ENCODE measurements at regions not wholly inside any gene's neighbourhood (a gene's known extent, or its start where the extent isn't known, plus 50 kb on each side); places are given as distances from the start of the nearest gene placed in this dataset.

GRCh38 chr4:22336822-22337221 is 179.0 kb downstream of the ADGRA3 start:
- no peak for ATAC-seq
- no peaks in the 10 kb centered on the region for H3K36me3 Mint-ChIP-seq
- no peak overlapping the region for H3K4me3 Mint-ChIP-seq
- H3K27me3 Mint-ChIP-seq = no peaks in the 10 kb centered on the region
- CTCF ChIA-PET = no interaction called here
- no peak overlapping the region for H3K27ac Mint-ChIP-seq
- H3K4me1 Mint-ChIP-seq = no peaks in the 10 kb centered on the region
- DNase-seq = no peak
- peaks cover 8% of the 10 kb centered on the region for H3K9me3 Mint-ChIP-seq (ENCODE audit: low read depth)

- CTCF ChIA-PET = interaction anchor here (1.0 kb wide), 1 partner anchor 55 kb away, joined by 3 read pairs; no protein-coding TSS in a partner anchor
- ATAC-seq = no peak
Measured at GRCh38 chr4:22334155-22334554, 181.7 kb downstream of the ADGRA3 start.

GRCh38 chr4:22324422-22324821 is 191.4 kb downstream of the ADGRA3 start:
- ATAC-seq (no peak), DNase-seq (no peak)
- Mint-ChIP-seq H3K4me3 (no peak overlapping the region), H3K36me3 (no peaks in the 10 kb centered on the region), H3K27me3 (no peaks in the 10 kb centered on the region), H3K9me3 (ENCODE audit: low read depth) (peaks cover 2% of the 10 kb centered on the region), H3K27ac (no peak overlapping the region), H3K4me1 (no peaks in the 10 kb centered on the region)
- CTCF ChIA-PET = no interaction called here

More at GRCh38 chr4:22334155-22334554, 181.7 kb downstream of the ADGRA3 start:
- no peak overlapping the region for H3K27ac Mint-ChIP-seq
- H3K9me3 Mint-ChIP-seq (ENCODE audit: low read depth) = peaks cover 8% of the 10 kb centered on the region
- no peak for DNase-seq
- H3K36me3 Mint-ChIP-seq = no peaks in the 10 kb centered on the region
- no peaks in the 10 kb centered on the region for H3K4me1 Mint-ChIP-seq
- no peak overlapping the region for H3K4me3 Mint-ChIP-seq
- H3K27me3 Mint-ChIP-seq = no peaks in the 10 kb centered on the region

- CTCF ChIA-PET = no interaction called here
- ATAC-seq (no peak), DNase-seq (no peak)
- H3K27ac Mint-ChIP-seq = no peak overlapping the region
- H3K27me3 Mint-ChIP-seq = no peaks in the 10 kb centered on the region
- H3K4me1 Mint-ChIP-seq = no peaks in the 10 kb centered on the region
- H3K4me3 Mint-ChIP-seq = no peak overlapping the region
- no peaks in the 10 kb centered on the region for H3K36me3 Mint-ChIP-seq
- H3K9me3 Mint-ChIP-seq (ENCODE audit: low read depth) = no peaks in the 10 kb centered on the region
Measured at GRCh38 chr4:22323691-22324090, 192.2 kb downstream of the ADGRA3 start.

- Mint-ChIP-seq H3K4me1 (no peaks in the 10 kb centered on the region), H3K4me3 (no peak overlapping the region), H3K27me3 (no peaks in the 10 kb centered on the region), H3K36me3 (no peaks in the 10 kb centered on the region), H3K27ac (no peak overlapping the region), H3K9me3 (ENCODE audit: low read depth) (no peaks in the 10 kb centered on the region)
- CTCF ChIA-PET = no interaction called here
- ATAC-seq (no peak), DNase-seq (no peak)
Measured at GRCh38 chr4:22322996-22323395, 192.9 kb downstream of the ADGRA3 start.

- CTCF ChIA-PET = no interaction called here
- Mint-ChIP-seq H3K9me3 (ENCODE audit: low read depth) (peaks cover 7% of the 10 kb centered on the region), H3K27ac (no peak overlapping the region), H3K36me3 (no peaks in the 10 kb centered on the region), H3K4me1 (no peaks in the 10 kb centered on the region), H3K4me3 (no peak overlapping the region), H3K27me3 (no peaks in the 10 kb centered on the region)
- ATAC-seq = no peak
- DNase-seq = no peak
Measured at GRCh38 chr4:22315628-22316027, 200.2 kb downstream of the ADGRA3 start.

- no peak for ATAC-seq
- CTCF ChIA-PET = no interaction called here
- H3K27me3 Mint-ChIP-seq = no peaks in the 10 kb centered on the region
- H3K4me1 Mint-ChIP-seq = no peaks in the 10 kb centered on the region
- H3K4me3 Mint-ChIP-seq = no peak overlapping the region
- no peak overlapping the region for H3K27ac Mint-ChIP-seq
- H3K9me3 Mint-ChIP-seq (ENCODE audit: low read depth) = peaks cover 7% of the 10 kb centered on the region
- no peak for DNase-seq
- no peaks in the 10 kb centered on the region for H3K36me3 Mint-ChIP-seq
Measured at GRCh38 chr4:22313976-22314375, 201.9 kb downstream of the ADGRA3 start.

GRCh38 chr4:22312113-22312512 is 203.8 kb downstream of the ADGRA3 start:
- Mint-ChIP-seq H3K36me3 (no peaks in the 10 kb centered on the region), H3K9me3 (ENCODE audit: low read depth) (peaks cover 4% of the 10 kb centered on the region), H3K27ac (no peak overlapping the region), H3K4me3 (no peak overlapping the region), H3K4me1 (no peaks in the 10 kb centered on the region), H3K27me3 (no peaks in the 10 kb centered on the region)
- ATAC-seq (no peak), DNase-seq (no peak)
- CTCF ChIA-PET = no interaction called here

GRCh38 chr4:22301253-22301652 is 214.6 kb downstream of the ADGRA3 start:
- H3K4me3 Mint-ChIP-seq = no peak overlapping the region
- peaks cover 6% of the 10 kb centered on the region for H3K9me3 Mint-ChIP-seq (ENCODE audit: low read depth)

GRCh38 chr4:22299678-22300077 is 216.2 kb downstream of the ADGRA3 start:
- ATAC-seq (no peak), DNase-seq (no peak)
- Mint-ChIP-seq H3K9me3 (ENCODE audit: low read depth) (peaks cover 2% of the 10 kb centered on the region), H3K36me3 (no peaks in the 10 kb centered on the region), H3K4me3 (no peak overlapping the region), H3K4me1 (no peaks in the 10 kb centered on the region), H3K27ac (no peak overlapping the region), H3K27me3 (no peaks in the 10 kb centered on the region)
- CTCF ChIA-PET = no interaction called here

More at GRCh38 chr4:22301253-22301652, 214.6 kb downstream of the ADGRA3 start:
- Mint-ChIP-seq H3K36me3 (no peaks in the 10 kb centered on the region), H3K27ac (no peak overlapping the region), H3K4me1 (no peaks in the 10 kb centered on the region), H3K27me3 (no peaks in the 10 kb centered on the region)
- DNase-seq (no peak), ATAC-seq (no peak)
- CTCF ChIA-PET = no interaction called here

- peaks cover 9% of the 10 kb centered on the region for H3K9me3 Mint-ChIP-seq (ENCODE audit: low read depth)
- no peaks in the 10 kb centered on the region for H3K27me3 Mint-ChIP-seq
- ATAC-seq = no peak
- no peaks in the 10 kb centered on the region for H3K36me3 Mint-ChIP-seq
- H3K4me1 Mint-ChIP-seq = no peaks in the 10 kb centered on the region
- no peak overlapping the region for H3K27ac Mint-ChIP-seq
- DNase-seq = no peak
- CTCF ChIA-PET = no interaction called here
- H3K4me3 Mint-ChIP-seq = no peak overlapping the region
Measured at GRCh38 chr4:22287631-22288030, 228.2 kb downstream of the ADGRA3 start.

- Mint-ChIP-seq H3K27me3 (no peaks in the 10 kb centered on the region), H3K4me1 (no peaks in the 10 kb centered on the region), H3K9me3 (ENCODE audit: low read depth) (peaks cover 17% of the 10 kb centered on the region), H3K36me3 (no peaks in the 10 kb centered on the region), H3K4me3 (no peak overlapping the region), H3K27ac (no peak overlapping the region)
- no peak for DNase-seq
- ATAC-seq = no peak
- CTCF ChIA-PET = no interaction called here
Measured at GRCh38 chr4:22268350-22269025, 247.4 kb downstream of the ADGRA3 start.

GRCh38 chr4:22264261-22264660 is 251.6 kb downstream of the ADGRA3 start:
- no peak for ATAC-seq
- no peak overlapping the region for H3K27ac Mint-ChIP-seq

GRCh38 chr4:22253431-22253830 is 262.4 kb downstream of the ADGRA3 start:
- Mint-ChIP-seq H3K9me3 (ENCODE audit: low read depth) (no peaks in the 10 kb centered on the region), H3K27ac (no peak overlapping the region), H3K27me3 (no peaks in the 10 kb centered on the region), H3K4me1 (no peaks in the 10 kb centered on the region), H3K36me3 (no peaks in the 10 kb centered on the region), H3K4me3 (no peak overlapping the region)
- ATAC-seq (no peak), DNase-seq (no peak)
- CTCF ChIA-PET = no interaction called here

More at GRCh38 chr4:22264261-22264660, 251.6 kb downstream of the ADGRA3 start:
- DNase-seq = no peak
- Mint-ChIP-seq H3K9me3 (ENCODE audit: low read depth) (peaks cover 16% of the 10 kb centered on the region), H3K36me3 (no peaks in the 10 kb centered on the region), H3K4me1 (no peaks in the 10 kb centered on the region), H3K4me3 (no peak overlapping the region), H3K27me3 (no peaks in the 10 kb centered on the region)
- CTCF ChIA-PET = no interaction called here

GRCh38 chr4:22246847-22247246 is 269.0 kb downstream of the ADGRA3 start:
- Mint-ChIP-seq H3K4me1 (no peaks in the 10 kb centered on the region), H3K9me3 (ENCODE audit: low read depth) (no peaks in the 10 kb centered on the region), H3K4me3 (no peak overlapping the region), H3K27me3 (no peaks in the 10 kb centered on the region), H3K36me3 (no peaks in the 10 kb centered on the region), H3K27ac (no peak overlapping the region)
- ATAC-seq (no peak), DNase-seq (no peak)
- CTCF ChIA-PET = no interaction called here

All from activated CD8-positive, alpha-beta memory T cell treated with anti-CD3 and anti-CD28 coated beads, Interleukin-2, amount 10 ng/mL, durations not matched to agents 7 days and 5 days (primary cell).